Lower leg skin (tissue), 3 donors: ENCODE measurements at regions not wholly inside any gene's neighbourhood (a gene's known extent, or its start where the extent isn't known, plus 50 kb on each side); places are given as distances from the start of the nearest gene placed in this dataset.

Source experiments
- POLR2A ChIP-seq, 2 donors: fragments of 450-650 bp; IDR thresholded peaks; one replicate each; pipeline ENCODE4 v1.6.1; 2016 to 2017; ENCODE audit warnings: antibody characterized with exemption in 2 of 2, mild to moderate bottlenecking in 1 of 2, moderate library complexity in 1 of 2
- TF ChIP-seq, protein P1 (sequence below), 3 donors: fragments of 450-650 bp; IDR thresholded peaks; one replicate each; pipeline ENCODE4 v1.5.1; 2016; ENCODE audit warnings: antibody characterized with exemption in 3 of 3, mild to moderate bottlenecking in 3 of 3, moderate library complexity in 2 of 3

DNA sequence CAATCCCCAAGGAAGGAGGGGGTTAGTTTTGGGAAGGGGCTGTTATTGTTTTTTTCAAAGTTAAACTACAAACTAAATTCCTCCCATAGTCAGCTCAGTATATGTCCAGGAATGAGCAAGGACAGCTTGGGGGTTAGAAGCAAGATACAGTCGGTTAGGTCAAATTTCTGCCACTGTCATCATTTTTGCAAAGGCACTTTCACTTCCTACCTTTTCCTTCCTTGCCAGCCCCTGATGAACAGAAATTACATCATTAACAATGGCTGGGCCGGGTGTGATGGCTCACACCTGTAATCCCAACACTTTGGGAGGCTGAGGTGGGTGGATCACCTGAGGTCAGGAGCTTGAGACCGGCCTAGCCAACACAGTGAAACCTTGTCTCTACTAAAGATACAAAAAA, 51.5 kb upstream of the HRH2 start:
- TF ChIP-seq, protein P1, sequence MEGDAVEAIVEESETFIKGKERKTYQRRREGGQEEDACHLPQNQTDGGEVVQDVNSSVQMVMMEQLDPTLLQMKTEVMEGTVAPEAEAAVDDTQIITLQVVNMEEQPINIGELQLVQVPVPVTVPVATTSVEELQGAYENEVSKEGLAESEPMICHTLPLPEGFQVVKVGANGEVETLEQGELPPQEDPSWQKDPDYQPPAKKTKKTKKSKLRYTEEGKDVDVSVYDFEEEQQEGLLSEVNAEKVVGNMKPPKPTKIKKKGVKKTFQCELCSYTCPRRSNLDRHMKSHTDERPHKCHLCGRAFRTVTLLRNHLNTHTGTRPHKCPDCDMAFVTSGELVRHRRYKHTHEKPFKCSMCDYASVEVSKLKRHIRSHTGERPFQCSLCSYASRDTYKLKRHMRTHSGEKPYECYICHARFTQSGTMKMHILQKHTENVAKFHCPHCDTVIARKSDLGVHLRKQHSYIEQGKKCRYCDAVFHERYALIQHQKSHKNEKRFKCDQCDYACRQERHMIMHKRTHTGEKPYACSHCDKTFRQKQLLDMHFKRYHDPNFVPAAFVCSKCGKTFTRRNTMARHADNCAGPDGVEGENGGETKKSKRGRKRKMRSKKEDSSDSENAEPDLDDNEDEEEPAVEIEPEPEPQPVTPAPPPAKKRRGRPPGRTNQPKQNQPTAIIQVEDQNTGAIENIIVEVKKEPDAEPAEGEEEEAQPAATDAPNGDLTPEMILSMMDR (IDR thresholded peaks at IDR 0.05), result no peak
- no peak for TF ChIP-seq POLR2A (IDR thresholded peaks at IDR 0.05)
